NCI-H2196 (cell line): ENCODE measurements at regions not wholly inside any gene's neighbourhood (a gene's known extent, or its start where the extent isn't known, plus 50 kb on each side); places are given as distances from the start of the nearest gene placed in this dataset.
A peak's percentile ranks its signal among the peaks of the same experiment; 100 is the strongest.

Experiments used
- DNase-seq: peaks from one replicate; lab custom pipeline; 2025; ENCODE audit not compliant: unreplicated experiment; lab: John Stamatoyannopoulos, UW

DNA sequence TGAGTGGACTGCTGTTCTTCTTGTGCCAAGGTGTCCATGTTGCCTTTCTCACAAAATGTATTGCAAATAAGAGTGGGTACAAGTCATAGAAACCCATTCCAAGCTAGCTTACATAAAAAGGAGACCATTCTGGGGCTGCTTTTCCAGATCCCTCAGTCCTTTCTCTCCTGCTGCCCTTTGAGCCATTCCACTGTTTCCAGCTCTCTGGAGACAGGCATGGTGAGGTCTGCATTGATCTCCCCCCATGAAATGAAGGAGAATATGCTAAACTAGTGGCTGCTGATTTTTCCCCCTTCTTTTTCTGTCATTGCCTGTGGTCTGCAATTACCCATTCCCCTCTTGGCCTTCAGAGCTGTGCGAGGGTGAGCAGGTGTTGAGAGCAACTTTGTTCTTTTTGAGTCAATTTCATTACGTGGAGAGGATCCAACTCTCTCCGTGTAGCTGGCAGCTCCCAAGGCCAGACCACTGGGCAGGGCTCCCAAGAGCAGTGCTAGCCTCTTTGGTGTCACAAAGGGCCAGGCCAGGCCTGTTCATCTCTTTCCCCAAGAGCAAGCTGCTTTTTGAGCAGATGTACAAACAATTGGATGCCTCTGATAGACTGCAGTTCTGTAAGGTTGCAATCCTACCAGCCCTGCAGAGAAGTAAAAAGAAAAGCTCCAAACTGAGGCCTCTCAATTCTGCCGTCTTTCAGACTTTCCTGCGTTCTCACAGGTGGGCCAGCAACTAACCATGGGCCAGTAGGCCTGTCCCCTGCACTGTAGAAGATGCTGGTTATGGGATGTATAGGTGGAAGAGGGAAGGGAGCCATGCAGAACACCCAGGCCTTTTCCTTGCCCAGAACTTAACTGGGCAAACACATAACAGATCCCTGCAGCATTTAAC lies 96.1 kb upstream of the ARMC2 start:
- DNase-seq: peak; percentile 9

DNA sequence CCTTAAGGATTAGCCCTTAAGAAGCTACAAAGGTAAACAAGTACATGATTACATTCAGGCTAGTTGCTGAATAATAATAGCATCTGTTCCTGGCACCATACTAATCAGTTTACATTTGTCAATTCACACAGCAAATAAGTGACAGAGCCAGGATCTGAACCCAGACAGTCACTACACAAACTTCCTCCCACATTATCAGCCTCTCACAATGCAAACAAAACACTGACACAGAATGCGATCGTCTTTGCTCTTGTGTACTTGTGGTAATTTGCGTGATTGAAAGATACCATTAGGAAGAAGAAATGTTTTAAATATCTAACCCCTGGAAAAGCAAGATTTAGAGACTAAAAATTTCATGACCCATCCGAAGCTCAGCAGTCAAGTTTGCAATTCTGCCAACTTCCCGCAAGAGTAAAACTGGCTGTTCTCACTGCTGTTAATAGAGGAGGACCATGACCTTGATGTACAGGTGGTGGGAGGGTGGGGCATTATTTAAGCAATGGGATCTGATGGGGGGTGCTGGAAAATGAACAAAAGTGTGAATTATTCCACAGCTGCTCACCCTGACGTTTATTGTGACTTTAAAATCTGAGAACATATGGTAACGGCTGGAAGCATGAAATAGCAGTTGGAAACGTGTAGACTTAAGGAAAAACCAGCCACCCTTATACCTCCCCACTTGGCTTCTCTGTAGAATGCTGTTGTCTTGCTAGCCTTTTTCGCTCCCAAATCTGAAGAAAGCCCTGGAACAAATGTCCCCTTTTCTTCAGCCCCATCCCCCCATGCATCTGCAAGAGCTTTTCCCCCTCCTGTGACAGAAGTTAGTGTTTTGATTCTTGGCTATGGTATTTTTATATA lies 95.3 kb upstream of the ARMC2 start:
- DNase-seq: no peak

DNA sequence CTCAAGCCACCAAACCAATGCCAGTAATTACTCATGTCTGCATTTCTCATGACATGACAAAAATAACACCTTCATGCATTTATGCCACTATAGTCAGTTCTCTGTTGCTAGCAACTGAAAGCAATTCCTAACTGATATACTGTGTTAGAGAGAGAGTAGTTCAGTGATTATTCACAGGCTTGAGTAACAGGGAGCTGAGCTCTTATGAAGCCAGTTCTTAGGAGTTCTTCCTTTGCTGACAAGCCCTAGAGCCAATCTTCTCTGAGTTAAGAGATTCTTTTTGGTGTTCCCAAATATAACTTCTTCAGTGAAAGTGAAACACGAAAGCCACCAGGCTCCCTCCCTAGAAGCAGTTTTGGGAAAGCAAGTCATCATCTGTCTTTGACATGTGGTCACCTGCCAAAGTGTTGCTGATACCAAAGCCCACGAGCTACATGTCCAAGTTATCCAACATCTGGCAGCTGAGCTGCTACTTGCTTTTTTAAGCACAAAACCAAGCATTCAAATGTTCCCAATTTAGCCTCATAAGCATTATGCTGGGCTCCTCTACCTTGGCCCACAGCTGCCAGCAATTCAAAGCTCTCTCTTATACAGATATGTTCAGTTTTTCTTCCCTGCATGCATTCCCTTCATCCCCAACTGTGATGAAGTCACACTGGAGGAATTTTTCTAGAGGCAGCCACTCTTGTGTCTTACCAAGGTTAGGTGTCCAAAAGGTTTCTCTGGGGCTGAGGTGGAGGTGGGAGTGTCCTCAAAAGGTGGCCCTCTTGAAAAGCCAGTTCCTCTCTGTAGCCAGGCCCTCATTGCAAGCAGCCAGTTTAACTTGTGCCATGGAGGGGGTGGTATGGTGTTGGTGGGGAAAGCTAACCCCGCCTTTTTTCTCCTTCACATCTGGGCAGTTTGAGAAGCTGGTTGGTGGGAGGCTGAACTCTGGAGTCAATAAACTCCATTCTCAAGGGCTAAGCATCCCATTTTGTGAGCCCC lies 92.7 kb upstream of the ARMC2 start:
- no peak for DNase-seq

DNA sequence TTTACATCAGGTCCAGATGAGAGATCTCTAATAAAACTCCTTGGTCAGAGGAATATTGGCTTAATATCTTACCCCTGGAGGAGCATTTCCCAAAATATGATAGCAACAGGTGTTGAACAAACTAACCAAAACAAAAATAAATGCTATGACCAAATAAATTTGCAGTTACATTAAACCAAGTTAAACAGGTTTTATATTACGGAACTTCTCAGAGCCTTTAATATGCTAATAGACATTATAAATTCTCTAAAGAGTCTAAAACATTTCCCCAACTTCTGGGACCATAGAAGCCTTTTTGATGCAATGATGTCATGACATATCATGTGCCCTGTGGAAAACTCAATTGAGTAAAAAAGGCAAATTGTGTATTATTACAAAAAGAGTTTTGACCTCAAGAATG lies 90.9 kb upstream of the ARMC2 start:
- DNase-seq: no peak

DNA sequence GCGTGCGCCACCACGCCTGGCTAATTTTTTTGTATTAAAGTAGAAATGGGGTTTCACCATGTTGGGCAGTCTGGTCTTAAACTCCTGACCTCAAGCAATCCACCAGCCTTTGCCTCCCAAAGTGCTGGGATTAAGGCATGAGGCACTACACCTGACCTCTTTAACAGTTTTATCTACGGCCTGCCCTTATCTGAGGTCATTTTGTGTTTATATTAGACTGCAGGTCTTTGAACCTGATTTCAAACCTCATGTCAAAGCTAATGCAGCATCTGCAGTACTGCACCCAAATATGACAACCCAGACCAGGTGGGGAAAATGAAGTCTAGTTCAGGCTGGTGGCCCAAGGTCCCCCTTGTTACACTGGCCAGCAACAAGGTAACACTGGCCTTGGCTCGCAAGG lies 89.3 kb upstream of the ARMC2 start:
- no peak for DNase-seq

DNA sequence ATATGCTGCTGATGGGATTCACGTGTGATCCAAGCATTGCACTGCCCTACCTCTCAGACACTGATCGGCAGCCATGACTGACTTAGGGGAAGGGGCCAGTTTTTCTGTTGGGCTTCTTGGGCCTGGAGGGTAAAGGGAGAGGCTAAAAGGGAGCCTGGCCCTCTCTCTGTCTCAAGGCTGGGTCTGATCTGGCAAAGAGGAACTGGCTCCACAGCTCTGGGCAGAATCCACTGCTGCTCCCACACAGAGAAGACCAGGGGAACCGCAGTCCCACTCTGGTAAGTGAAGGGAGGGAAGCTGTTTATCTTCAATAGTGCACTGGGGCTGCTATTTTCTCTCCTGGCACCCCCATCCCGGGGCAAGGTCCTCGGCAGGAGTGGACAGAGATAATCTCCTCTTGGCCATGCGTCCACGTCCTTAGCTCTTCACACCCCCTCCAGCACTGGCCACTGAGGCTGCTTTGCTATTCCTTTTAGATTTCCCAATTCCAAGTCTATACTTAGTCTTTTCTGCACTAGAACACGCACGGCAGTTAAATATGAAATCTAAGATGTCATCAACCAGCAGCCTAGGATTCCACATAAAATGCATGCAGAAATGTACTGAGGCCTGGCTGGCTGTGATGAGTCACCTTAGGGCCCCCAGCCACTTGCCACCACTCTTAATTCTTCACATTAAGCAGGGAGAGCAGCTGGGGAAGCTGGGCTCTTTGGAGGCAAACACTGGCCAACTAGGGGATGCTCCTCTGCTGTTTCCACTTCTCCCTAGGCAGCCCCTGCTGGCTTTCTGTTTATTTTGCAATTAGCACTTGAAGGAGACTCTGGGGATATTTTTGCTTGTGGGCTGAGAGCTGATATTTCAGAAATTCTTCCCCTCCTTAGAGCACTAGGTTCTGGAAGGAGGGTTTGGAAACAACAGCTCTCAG lies 87.8 kb upstream of the ARMC2 start:
- DNase-seq: peak; percentile 6

DNA sequence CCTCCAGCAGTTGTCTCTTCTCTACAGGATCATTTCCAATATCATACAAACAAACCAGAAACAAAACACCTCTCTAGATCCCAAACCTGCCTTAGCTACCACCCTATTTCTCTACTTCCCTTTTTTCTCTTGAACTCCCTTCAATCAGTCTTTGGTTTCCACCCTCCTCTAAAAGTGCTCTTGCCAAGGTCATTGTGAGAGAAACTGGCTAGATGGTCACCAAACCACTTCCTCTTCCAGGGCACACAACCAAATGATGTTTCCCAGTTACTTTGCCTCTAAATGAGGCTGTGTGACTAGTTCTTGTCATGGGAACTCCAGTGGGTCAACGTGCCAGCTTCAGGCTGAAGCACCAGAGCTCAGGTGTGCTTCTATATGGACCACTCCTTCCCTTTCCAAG lies 85.8 kb upstream of the ARMC2 start:
- DNase-seq: no peak

DNA sequence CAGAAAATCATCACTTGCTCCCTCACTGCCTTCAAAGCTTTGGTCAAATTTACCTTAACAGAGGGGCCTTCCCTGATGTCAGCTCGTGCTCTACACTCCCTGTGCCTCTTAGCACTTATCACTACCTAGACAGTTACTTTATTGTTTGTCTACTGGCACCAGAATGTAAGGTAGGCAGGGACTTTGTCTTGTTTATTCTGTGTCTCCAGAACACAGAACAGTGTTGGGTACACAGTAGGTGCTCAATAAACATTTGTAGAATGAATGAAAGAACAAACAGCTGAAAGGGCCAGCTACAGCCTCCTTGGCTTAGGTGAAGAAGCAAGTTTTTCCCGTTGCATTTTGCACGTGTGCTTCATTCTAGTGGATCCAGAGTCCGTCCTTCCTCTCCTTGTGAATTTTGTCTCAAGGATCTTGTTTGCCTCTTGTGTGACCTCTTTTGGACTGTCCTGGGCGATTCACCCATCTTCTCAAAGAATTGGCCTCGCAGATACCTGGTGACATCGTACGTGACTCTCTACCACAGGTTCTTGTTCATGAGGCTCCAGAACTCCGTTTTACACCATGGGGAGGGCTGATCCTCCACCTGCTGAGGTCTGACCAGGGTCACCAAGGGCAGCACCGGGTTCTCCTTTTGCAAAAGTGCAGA lies 84.2 kb upstream of the ARMC2 start:
- no peak for DNase-seq

DNA sequence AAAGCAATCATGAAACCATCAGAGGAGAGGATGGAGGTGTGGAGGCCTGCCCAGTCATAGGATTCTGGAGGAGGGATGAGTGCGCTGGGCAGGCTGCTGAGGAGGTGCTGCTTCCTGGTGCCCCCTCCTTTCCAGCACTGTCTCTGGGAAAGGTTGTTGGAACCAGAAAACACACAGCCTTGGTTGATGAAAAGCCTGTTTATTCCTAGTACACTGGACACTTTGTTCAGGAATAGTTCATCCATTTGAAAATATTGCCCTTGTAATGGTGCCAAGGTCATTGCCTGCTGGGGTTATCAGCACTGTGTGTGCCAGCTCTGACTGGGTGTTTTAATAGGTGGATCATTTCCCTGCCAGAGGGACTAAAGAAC lies 83.7 kb upstream of the ARMC2 start:
- no peak for DNase-seq

DNA sequence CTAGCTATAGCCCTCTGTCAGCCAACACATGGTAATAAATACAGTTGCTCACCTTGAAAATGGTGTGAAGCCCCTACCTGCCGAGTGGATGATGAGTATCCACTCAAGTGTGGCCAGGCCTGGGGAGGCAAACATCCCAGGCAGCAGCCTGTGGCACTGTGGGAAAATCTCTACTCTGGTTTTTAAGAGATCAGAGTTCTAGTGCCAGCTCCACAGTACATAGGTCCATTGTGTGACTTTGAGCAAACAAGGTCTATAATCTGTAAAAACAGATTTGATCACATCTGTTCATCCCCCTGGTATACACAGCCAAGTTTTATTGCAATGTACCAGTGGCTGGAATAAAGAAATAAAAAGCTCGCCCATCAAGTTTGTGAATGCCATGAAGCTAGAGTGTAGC lies 82.7 kb upstream of the ARMC2 start:
- DNase-seq: no peak

DNA sequence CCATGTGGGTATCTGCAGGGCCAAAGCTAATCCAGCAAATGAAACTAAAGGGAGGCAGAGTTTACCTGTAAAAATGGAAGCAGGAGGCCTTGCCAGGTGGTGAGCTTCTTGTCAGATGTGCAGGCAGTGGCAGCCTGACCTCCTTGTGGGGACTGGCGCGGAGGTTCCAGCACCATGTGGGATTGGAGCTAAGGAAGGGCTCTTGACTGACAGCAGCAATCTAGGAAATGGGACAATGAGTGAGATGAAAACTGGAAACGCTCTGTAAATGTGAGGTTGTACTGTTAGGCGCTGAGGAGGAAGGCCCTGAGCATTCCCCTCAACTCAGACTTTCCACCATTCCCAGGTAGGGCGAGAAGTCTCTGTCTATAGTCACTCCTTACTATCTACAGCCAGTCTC lies 81.8 kb upstream of the ARMC2 start:
- DNase-seq: no peak

DNA sequence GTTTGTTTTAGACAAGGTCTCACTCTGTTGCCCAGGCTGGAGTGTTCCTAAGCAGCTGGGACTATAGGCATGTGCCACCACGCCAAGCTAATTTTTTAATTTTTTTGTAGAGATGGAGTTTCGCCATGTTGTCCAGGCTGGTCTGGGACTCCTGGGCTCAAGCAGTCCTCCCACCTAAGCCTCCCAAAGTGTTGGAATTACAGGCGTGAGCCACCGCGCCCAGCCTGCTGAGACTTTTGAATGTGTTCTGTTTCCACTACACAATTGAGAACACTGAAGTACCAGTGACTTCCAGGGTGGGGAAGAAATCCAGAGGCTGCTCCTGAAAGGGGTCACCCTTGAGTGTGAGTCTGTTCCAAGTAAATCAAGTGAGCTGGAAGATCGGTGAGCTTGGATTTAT lies 81.3 kb upstream of the ARMC2 start:
- DNase-seq: no peak

DNA sequence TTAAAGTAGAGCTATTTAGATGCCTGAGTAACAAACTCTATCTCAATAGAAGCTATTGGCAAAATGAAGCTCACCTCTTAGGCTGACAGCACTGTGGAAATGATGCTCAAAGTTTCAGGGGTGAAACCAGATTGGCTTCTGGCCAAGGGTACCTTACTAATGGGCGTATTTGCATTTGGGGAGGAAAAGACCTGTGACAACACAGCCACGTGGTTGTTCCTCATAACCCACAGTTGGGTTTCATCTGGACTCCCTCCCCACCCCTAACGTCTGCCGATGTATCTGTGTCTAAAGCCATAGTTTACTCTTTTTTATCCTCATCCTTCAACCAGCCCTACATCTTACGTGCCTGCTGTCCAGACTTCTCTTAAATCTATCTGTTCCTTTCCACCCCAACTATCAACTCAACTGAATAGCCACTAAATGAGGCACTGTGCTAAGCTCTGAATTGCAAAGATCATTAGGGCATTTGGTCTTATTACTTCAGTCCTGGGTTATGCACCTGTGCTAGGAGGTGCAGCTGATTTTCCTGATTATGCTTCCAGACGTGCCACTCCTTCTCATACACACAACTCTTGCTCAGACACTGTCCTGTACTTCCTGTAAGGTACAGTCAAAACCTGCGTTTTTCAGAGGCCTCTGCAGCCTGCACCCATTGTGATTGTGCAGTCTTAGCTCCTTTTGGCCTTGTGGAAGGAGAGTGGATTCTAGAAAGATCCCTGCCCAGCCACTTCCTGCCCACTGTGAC lies 80.6 kb upstream of the ARMC2 start:
- DNase-seq: no peak

DNA sequence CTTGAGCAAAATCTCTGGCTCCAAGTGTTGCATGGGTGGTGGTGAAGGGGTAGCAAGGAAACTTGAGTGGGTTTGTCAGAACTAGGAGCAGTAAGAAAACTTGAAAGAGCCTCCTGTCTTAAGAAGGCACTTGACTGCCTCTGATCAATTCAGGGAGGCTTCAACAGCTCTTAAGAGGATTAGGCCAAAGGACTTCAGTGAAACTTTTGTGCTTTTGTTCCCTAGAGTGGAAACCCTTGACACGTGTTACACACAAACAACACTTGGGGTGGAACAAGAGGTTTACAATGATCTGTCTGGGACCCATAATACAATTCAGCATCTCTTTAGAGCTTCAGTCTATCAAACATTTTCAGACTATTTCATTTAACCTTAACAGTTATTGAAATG lies 80.1 kb upstream of the ARMC2 start:
- DNase-seq: no peak

DNA sequence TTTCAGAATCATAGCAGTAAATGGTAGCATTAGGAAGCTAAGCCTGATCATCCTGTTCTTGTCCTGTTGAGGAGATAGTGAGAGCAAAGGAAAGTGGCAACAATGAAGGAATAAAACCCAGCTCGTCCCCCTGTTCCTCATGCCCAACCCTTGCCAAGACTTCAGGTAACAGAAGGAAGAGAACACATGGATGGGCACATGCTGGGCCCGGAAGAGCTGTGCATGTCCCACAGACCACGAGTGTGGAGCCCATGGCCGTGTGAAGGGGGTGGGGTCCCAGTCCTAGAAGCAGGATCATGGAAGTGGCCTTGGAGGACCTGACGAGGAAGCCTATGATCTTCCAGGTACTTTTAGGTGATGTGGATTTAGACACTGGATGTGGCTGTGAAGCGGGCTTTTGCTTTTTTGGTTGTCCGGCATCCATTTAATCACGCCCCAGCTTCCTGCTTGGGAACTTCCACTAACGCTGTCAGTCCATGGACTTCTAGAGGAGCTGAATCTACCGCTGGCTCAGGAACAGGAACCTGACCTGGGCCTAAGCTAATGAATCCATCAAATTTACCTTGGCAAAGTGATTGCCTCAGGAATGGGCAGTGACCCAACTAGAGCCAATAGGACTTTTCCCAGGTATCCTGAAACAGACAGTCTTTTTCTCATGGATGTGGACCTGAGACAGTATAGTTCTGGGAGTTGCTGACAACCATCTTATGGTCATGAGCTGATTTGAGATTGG lies 79.3 kb upstream of the ARMC2 start:
- no peak for DNase-seq

DNA sequence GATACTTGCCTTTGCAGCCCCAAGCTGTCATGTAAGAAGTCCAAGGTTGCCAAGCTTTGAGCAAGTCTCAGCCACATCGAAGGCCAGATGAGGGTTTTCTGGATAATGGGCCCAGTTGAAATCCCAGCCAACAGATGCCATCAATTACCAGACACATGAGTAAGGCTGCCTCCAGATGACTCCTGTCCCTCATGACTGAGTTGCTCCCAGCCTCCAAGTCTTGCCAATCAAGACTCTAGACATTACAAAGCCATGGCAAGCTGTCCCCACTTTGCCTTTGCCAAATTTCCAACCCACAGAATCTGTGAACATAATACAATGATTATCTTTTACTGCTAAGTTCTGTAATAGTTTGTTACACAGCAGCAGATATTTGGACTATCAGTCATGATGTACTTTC lies 76.8 kb upstream of the ARMC2 start:
- no peak for DNase-seq

DNA sequence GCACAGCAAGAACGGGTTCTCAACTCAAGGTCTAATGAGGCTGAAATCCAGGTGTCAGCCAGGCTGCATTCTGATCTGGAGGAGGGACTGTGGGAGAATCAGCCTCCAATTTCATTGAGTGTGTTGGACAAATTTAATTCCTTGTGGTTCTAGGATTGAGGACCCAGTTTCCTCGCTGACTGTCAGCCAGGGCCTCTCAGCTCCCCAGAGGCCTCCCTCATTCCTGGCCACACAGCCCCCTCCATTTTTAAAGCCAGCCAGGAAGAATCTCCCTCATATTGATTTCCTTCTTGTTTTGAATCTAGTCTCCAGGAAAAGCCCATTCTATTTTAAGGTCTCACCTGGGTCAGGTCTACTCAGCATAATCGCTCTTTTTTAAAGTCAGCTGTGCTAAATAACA lies 73.7 kb upstream of the ARMC2 start:
- no peak for DNase-seq

DNA sequence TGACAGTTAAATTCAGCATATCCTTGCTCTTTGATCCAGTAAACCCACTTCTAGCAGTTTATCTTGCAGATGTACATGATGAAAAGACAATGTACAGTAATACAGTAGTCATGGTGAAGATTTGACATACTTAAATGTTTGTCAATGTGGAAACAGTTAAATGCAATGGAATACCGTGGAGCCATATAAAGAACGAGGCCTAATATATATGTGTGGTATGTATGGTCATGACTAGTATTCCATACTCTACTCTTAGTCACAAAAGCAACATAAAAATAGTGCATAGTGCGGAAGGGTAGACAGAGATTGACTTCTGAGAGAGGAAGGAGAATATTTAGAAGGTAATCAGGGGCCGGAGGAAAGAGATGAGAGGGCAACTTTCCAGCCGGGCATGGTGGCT lies 70.7 kb upstream of the ARMC2 start:
- no peak for DNase-seq
